ENCODE measurements at regions not wholly inside any gene's neighbourhood (a gene's known extent, or its start where the extent isn't known, plus 50 kb on each side); places are given as distances from the start of the nearest gene placed in this dataset.
A peak's percentile ranks its signal among the peaks of the same experiment; 100 is the strongest.

DNA sequence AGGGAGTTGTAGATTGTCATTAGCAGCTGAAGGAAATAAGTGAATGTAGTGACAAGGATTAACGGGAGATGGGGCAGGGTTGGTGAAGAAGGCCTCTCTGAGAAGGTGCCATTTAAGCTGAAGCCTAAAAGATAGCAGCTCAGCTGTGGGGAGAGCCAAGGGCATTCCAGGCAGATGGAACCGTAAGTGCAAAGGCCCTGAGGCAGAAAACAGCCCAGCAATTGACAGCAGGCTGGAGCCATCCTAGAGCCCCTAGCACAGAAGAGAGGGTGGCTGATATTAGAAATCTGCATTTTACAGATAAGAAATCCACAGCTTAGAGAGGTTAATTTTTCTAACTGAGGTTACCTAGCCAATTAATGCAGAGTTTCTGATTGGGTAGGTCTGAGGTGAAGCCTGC, 374.5 kb upstream of the PROK2 start:
- Histone ChIP-seq H3K4me3 (no peak overlapping the region), H3K36me3 (no peaks in the 10 kb centered on the region), H3K27me3 (no peaks in the 10 kb centered on the region), H3K9me3 (no peaks in the 10 kb centered on the region)
- no peak for DNase-seq

DNA sequence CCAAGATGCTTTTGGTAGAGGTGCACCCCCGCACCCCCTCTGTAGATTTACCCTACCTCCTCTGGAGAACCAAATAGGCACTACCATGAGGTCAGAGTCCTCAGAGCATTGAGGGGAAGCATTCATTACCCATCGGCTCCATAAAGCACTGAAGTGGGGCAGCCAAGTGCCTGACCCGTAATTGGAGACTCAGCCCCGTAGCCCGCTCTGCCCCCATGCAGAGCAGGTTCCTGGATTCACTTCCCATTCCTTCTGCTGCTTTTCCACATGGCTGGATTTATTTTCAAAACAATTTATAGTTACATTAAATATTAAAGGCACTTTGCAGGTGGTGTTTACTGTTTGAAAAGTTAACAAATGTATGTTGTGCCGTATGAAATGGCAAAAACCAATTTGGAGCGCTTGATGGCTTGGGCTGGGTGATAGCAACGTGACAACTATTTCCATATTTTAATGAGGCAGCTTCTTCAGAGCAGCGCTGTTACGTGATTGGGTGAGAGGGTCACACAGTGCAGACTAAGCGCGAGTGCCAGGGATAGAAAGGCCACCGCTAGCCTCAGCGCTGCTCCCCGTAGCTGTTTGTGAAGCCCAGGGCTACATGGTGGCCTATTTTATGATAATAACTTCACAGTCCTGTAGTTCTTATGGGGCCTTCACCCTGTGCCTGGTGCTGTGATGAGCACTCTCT, 373.8 kb upstream of the PROK2 start:
- no peak for DNase-seq
- Histone ChIP-seq H3K4me3 (no peak overlapping the region), H3K27me3 (no peaks in the 10 kb centered on the region)

DNA sequence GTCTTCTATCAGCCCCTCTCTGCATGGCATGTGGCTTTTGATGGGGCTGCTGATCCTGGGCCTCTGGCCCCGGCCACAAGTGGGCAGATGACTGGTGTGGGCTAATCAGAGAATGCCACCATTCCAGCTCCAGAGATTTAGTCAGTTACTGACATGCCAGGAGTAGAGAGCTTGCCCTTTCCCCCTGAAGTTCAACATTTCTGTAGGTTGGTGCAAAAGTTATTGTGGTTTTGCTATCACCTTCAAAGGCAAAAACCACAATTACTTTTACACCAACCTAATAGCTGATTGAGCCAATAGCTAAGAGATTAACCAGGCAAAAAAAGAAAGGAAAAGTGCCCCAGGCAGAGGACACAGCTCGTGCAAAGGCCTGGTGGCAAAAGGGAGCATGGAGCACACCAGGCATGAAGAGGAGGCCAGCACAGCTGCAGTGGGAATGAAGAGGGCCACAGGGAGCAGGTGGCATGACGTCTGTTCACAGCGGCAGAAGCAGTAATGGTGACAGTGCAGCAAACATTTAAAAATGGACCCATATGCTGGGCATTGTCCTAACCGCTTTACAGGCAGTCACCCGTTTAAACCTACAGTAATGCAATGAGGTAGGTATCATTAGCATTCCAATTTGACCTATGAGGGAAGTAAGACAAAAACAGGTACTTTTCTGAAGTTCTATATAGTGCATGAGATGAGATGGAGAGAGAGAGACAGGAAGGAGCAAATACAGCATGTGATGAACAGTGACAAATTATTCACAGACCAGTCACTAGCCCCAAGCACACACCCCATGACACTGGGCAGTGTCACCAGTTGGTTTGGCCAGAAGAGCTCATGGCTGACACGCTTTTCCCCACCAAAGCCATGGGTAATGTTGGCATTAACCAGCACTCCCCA, 373.0 kb upstream of the PROK2 start:
- H3K27me3 ChIP-seq: no peaks in the 10 kb centered on the region
- no peak for DNase-seq
- H3K4me3 ChIP-seq: no peak overlapping the region
- H3K9me3 ChIP-seq: no peaks in the 10 kb centered on the region
- no peaks in the 10 kb centered on the region for H3K36me3 ChIP-seq

More for the DNA sequence above, 373.8 kb upstream of the PROK2 start:
- no peaks in the 10 kb centered on the region for H3K9me3 ChIP-seq
- no peaks in the 10 kb centered on the region for H3K36me3 ChIP-seq

DNA sequence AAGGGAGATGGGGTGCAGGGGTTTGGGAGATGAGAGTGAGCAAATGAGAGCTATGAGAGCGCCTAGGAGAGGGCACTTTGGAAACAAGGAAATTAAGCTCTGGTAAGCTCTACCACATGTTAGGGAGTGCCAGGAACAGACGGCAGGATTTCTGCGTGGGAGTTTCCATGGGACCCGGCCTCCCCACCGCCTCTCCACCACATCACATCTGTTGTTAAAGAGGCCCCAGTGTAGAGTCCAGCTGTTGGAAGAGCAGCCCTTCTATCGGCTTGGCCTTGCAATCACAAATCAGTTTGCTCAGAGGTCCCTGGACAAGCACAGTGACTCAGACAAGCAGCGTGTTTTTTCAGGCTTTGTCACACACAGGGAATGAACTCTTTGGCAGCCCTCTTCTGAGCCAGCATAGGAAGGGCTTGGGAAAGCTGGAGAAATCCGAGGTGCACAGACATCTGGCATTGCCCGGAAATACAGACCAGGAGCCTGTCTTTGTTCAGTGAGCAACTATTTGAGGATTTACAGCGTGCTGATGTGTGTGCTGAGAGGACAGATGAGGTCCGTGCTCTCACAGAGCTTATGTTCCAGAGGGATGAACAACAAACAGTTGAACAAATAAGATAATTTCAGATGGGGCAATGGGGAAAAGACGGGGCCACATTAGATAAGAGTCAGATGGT, 370.6 kb upstream of the PROK2 start:
- no peaks in the 10 kb centered on the region for H3K36me3 ChIP-seq

DNA sequence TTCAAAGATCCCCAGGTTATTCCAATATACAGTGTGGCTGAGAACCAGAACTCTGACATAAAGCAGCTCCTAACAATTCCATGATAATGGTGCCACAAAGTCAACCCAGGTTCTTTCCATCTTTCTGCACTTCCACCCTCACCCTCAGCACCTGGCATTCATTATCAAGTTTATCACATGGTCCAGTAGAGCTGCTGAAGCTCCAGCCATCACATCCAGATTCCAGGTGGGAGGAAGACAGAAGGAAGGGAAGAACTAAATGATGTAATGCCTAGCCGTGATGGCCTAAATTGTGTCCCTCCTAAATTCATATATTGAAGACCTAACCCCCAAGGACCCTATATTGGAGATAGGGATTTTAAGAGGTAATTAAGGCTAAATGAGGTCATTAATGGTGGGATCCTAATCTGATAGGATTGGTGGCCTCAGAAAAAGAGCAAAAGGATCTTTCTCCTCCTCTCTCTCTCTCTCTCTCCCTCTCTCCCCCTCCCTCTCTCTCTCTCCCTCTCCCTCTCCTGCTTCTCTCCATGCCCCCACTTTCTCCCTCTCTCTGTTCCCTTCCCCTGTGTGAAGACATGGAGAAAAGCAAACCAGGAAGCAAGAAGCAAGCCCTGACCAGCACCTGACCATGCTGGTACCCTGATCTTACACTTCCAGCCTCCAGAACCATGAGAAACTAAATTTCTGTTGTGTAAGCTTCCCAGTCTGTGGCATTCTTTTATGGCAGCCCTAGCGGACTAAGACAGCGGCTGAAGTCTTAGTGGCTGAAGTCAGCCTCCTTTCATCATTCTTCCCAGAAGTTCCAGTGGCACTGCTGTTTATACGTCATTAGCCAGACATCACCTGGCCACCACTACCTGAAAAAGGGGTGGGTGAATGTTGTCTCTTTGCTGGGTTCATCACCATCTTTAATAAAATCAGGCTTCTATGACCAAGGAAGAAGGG, 369.7 kb upstream of the PROK2 start:
- Histone ChIP-seq H3K36me3 (no peaks in the 10 kb centered on the region), H3K27me3 (no peaks in the 10 kb centered on the region), H3K4me3 (no peak overlapping the region), H3K9me3 (no peaks in the 10 kb centered on the region)
- no peak for DNase-seq

More for the DNA sequence above, 370.6 kb upstream of the PROK2 start:
- DNase-seq: peak; percentile 89
- Histone ChIP-seq H3K27me3 (no peaks in the 10 kb centered on the region), H3K4me3 (no peak overlapping the region), H3K9me3 (no peaks in the 10 kb centered on the region)

DNA sequence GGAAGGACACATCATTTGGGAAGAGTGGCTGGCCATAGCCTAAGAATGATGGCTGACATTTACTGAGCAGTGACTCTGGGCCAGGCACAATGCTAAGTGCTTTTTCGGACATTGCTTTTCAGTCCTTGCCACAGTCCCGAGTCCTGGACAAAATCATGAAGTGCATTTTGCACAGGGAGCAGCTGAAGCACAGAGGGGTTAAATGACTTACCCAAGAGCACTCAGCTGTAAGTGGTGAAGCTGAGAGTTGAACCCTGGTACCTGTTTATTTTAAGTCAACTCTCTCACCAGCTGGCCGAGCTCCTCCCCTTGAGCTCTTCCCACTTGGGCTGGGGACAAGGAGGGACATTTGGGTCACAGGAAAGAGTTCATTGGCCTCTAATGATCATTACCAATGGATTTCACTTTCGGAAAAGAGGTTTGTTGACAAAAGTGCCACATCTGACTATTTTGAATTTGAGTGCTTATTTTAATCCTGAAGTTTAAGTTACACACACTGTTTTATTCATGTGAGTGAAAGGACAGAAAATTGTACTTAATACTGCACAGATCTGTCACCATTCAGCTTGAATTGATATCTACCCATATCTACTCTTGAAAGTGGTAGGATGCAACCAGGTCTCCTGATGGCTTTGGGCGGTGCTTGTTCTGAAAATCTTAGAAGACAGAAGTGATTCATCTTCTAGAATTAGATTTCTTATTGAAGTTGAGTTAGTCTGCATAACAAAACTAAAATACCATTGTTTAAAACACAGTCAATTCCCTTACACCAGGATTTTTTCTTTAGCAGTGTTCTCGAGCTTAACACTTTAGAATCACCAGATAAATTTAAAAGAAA, 368.7 kb upstream of the PROK2 start:
- Histone ChIP-seq H3K36me3 (no peaks in the 10 kb centered on the region), H3K4me3 (no peak overlapping the region), H3K9me3 (no peaks in the 10 kb centered on the region), H3K27me3 (no peaks in the 10 kb centered on the region)
- no peak for DNase-seq

DNA sequence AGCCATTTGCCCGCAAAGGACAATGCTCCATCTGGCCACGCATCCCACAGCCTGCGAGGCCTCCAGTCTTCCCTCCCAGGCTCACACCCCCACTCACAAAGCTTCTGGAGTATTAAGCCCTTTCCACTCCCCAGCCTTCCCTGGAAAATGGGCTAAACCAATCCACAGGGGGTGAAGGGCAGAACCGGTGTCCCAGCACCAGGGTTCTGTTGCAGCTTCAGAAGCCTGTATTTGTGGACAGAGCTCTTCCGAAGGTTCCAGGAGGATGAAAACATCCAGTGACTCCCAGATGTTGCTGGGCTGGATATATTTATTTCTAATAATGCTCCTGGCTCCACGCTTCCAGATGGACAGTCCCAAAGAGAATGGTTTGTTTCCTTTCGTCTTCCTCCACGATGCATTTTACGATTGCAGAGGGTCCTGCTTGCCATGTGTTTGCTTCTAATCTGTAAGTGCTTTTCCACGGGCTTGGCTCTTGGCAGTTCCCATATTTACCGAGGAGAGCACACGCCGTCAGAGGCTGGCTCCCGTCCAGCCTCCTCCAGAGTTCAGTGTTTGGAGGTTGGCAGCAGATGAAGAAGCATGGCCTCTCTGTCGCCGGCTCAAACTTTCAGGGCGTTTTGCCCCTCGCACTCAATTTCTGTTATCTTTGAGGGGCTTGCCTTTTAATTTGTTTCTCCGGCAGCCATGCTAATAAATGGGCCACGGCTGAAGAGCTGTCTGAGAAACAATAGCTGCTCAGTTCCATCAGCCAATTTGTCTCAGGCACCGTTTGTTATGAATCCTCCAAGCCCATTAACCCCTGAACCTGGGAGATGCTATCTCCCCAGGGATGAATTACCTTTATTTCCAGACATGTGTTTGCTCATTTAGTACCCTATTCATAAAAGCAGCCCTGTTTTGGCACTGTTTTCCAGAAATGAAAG, 367.9 kb upstream of the PROK2 start:
- Histone ChIP-seq H3K4me3 (peak overlapping the region; percentile 20), H3K36me3 (no peaks in the 10 kb centered on the region), H3K27me3 (no peaks in the 10 kb centered on the region), H3K9me3 (no peaks in the 10 kb centered on the region)
- DNase-seq: peak; percentile 55

DNA sequence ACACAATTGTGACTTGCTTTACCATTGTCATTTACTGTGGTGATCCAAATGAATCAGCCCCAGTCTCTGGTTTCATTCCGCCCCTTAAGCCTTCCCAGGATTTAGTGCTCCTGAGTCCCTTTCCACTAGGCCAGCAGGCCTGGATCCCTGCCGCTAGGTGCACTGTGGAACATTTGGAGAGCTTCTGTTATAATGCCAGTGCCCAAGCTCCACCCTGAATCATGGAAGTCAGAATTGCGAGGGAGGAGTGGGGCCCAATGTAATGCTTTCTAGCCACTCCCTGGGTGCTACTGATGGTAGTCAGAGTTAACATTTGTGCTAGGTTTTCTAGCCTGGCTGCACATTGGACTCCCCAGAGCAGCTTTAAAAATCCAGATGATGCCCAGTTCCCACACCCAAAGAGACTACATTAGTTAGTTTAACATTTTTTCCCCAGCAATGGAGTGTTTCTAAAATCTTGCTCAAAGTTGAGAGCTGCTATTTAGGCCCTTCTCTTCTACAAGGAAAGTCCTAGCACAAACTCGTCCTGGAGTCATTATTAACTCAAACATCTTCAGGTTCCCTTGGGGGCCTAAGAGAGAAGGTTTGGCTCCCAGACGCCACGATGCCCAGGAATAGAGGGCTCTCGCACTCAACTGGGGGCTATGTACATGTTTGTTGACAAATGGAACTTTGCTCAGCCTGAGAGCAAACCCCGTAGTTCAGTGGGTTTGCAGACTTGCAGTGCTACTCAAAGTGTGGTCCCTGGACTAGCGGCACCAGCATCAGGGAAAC, 366.7 kb upstream of the PROK2 start:
- Histone ChIP-seq H3K36me3 (no peaks in the 10 kb centered on the region), H3K9me3 (no peaks in the 10 kb centered on the region), H3K4me3 (no peak overlapping the region), H3K27me3 (no peaks in the 10 kb centered on the region)
- DNase-seq: no peak

DNA sequence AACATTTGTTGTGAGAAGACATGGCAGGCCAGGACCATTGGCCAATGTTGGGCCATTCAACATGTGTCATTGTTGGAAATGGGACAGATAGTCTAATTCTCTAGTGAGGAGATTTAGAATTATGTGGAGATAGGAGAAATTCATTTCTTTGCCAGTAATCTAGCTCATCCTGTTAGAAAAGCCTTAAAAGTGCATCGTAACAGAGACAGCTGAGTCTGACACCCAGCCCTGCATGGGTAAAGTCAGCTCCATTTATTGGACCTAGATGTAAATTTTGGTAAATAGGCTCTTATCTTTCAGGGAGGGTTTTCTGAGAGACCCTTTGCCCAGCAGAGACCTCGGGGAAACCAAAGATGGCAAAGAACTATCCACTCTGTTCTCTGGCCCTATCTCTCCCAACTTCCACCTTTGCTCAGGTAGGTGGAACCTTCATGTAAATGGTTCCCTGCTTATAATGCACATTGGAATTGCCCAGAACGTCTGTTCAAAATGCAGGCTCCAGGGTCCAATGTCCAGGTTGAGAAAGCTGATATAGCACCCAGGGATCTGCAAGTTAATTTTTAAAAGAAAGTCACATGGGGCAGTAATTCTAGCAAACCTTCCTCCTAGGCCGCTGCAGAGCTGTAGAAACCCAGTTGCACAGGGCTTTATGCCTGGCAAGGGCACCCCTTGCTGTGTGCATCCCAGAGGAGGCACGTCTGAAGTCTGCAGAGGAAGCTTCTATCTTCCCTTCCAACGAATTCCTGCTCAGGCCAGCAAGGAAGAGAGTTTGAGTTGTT, 365.9 kb upstream of the PROK2 start:
- no peak for DNase-seq
- no peaks in the 10 kb centered on the region for H3K36me3 ChIP-seq
- no peaks in the 10 kb centered on the region for H3K9me3 ChIP-seq
- no peaks in the 10 kb centered on the region for H3K27me3 ChIP-seq
- no peak overlapping the region for H3K4me3 ChIP-seq

DNA sequence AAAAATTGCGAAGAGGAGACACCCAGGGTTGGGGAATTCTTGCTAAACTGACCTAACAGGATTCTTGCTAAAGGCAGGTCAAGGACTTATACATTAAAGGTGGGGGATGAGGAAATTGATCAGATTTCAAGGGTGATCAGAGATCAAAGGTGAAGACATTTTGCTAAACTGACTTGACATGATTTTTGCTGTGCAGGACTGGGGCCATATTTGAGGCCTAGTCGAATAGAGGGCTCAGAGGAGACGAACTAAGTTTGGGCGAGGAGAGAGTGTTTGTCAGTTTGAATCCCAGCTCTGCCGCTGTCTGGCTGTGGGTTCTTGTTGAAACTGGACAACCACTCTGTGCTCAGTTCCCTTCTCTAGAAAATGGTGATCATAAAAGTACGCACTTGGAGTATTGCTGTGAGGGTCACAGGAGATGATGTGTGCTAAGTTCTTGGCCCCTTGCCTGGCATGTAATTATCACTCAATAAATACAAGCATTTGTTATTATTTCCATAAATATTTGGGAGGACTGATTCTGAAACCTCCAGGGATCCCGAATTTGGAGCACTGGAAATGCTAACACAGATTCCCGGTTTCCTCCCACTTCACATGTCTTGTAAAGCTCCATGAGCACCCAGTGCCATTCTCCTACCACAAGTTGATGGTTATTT, 364.8 kb upstream of the PROK2 start:
- Histone ChIP-seq H3K9me3 (no peaks in the 10 kb centered on the region), H3K27me3 (no peaks in the 10 kb centered on the region), H3K36me3 (no peaks in the 10 kb centered on the region), H3K4me3 (no peak overlapping the region)
- no peak for DNase-seq

DNA sequence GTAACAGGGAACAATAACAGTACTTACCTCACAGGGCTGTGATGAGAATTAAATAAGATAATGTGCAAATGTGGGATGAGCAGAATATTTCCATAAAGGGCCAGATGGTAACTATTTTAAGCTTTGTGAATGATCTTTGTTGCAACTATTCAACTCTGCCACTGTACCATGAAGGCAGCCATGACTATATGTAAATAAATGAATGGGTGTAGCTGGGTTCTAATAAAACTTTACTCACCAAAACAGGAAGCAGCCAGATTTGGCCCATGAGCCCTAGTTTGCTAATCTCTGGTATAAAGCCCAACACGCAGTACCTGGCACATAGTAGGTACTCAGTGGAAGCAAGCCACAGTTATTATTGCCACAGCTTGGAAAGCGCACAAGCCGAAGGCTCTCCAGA, 362.7 kb upstream of the PROK2 start:
- Histone ChIP-seq H3K27me3 (no peaks in the 10 kb centered on the region), H3K36me3 (no peaks in the 10 kb centered on the region), H3K9me3 (no peaks in the 10 kb centered on the region), H3K4me3 (no peak overlapping the region)
- no peak for DNase-seq

DNA sequence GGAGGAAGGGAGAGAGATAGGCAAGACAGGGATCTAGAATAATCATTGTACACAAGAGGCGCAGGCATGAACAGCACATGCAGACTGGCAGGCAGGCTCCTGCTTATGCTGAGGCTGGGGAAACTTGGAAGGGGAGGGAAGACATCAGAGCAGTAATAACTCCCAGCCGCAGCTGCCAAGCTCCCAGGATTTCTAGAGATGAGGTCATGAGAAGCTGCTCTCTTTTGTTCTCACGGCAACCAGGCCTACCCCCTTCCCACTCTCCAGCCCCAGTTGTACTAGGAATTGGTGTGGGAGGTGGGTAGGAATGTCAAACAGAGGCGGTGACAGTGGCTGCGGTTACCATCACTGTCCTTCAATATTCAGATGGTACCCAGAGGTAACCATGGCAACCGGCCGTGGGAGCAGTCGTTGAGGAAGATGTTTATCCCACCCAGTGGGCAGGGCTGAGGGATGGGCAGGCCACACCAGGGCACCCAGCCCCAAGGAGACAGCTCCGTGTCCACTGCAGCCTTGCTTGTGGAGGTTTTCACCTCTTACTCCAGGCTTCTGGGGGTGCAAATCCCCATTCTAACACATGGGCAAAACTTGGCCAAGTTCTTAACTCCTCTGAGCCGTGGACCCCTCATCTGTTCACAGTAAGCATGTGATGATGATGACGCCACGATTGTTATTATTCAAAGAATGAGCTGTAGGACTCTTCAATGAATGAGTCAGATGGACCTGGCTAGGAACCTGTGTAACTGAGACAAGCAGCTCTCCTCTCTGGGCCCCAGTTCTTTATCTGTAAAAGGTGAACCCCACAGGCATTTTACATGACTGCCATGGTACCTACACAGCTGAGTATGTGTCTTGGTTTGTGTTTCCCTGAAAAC, 360.8 kb upstream of the PROK2 start:
- Histone ChIP-seq H3K9me3 (no peaks in the 10 kb centered on the region), H3K27me3 (no peaks in the 10 kb centered on the region), H3K36me3 (no peaks in the 10 kb centered on the region), H3K4me3 (no peak overlapping the region)
- DNase-seq: peak; percentile 66
